IMR-90 (cell line): ENCODE measurements at regions not wholly inside any gene's neighbourhood (a gene's known extent, or its start where the extent isn't known, plus 50 kb on each side); places are given as distances from the start of the nearest gene placed in this dataset. TPM values are rescaled to one million over a fixed set of nuclear protein-coding genes. Genes with fewer than 3 reads are reported as not detected.

ENCODE experiments used
- ATAC-seq: fragments of 200-7000 bp; cut with Tn5 transposase; 2 replicates; pipeline ENCODE4 v1.9.1; 2020; ENCODE audit warnings: low read depth, mild to moderate bottlenecking, moderate library complexity
- BruUV-seq: library from RNA; stranded (reverse); fragments of 400-500 nt; replicated peaks from 2 replicates; lab custom pipeline; 2021; lab: Mats Ljungman, UMichigan
- CTCF ChIA-PET: fragments of 300-600 bp; formaldehyde crosslinking; extraction: SDS; loops from one replicate; lab custom pipeline; 2021; ENCODE audit warnings: antibody characterized with exemption; lab: Yijun Ruan, JAX
- POLR2A ChIA-PET: fragments of 300-600 bp; sonication (Branson Sonifier 250); formaldehyde crosslinking; loops from one replicate; lab custom pipeline; 2022; ENCODE audit warnings: antibody characterized with exemption; ENCODE audit not compliant: unreplicated experiment; lab: Charles Lee
- DNase-seq: peaks from one replicate; pipeline ENCODE4 v3.0.0; 2013
- H2AFZ ChIP-seq: replicated peaks from 2 replicates; pipeline ENCODE3; 2013; ENCODE audit warnings: low read length, mild to moderate bottlenecking; ENCODE audit not compliant: poor library complexity
- H2AK5ac ChIP-seq: 2 replicates; pipeline ENCODE4 v1.6.1; 2013; ENCODE audit warnings: low read depth, low read length, inconsistent platforms
- H2AK9ac ChIP-seq: replicated peaks from 2 replicates; pipeline ENCODE3; 2013; ENCODE audit warnings: mild to moderate bottlenecking, low read depth, low read length, moderate library complexity; ENCODE audit not compliant: poor library complexity
- H2BK120ac ChIP-seq: 2 replicates; pipeline ENCODE4 v1.6.1; 2013; ENCODE audit warnings: low read depth, low read length, inconsistent platforms
- H2BK15ac ChIP-seq: 3 replicates; pipeline ENCODE4 v1.6.1; 2013; ENCODE audit warnings: low read depth, low read length, inconsistent platforms
- H2BK20ac ChIP-seq: 2 replicates; pipeline ENCODE4 v1.6.1; 2013; ENCODE audit warnings: low read depth, mild to moderate bottlenecking, inconsistent platforms, low read length, moderate library complexity
- H2BK5ac ChIP-seq: 2 replicates; pipeline ENCODE4 v1.6.1; 2013; ENCODE audit warnings: mild to moderate bottlenecking, low read depth, low read length, inconsistent platforms; ENCODE audit not compliant: poor library complexity, severe bottlenecking
- H3K14ac ChIP-seq: replicated peaks from 2 replicates; pipeline ENCODE4 v1.6.1; 2013; ENCODE audit warnings: low read depth, low read length, inconsistent platforms
- H3K18ac ChIP-seq: 2 replicates; pipeline ENCODE4 v1.6.1; 2013; ENCODE audit warnings: low read depth, low read length, control low read depth
- H3K23ac ChIP-seq: 2 replicates; pipeline ENCODE4 v1.6.1; 2013; ENCODE audit warnings: low read depth, low read length, inconsistent platforms
- H3K27ac ChIP-seq: 2 replicates; pipeline ENCODE4 v1.5.1; 2013; ENCODE audit warnings: mild to moderate bottlenecking, control low read depth, low read length; ENCODE audit not compliant: insufficient read depth
- H3K27me3 ChIP-seq: 2 replicates; pipeline ENCODE4 v1.6.1; 2013; ENCODE audit warnings: low read length; ENCODE audit not compliant: control insufficient read depth, insufficient read depth
- H3K36me3 ChIP-seq: 2 replicates; pipeline ENCODE4 v1.6.1; 2013; ENCODE audit warnings: low read length, mixed read lengths; ENCODE audit not compliant: control insufficient read depth, insufficient read depth
- H3K4ac ChIP-seq: 2 replicates; pipeline ENCODE4 v1.6.1; 2013; ENCODE audit warnings: low read depth, low read length, inconsistent platforms
- H3K4me1 ChIP-seq: 2 replicates; pipeline ENCODE4 v1.6.1; 2013; ENCODE audit warnings: low read length, mixed read lengths; ENCODE audit not compliant: control insufficient read depth, insufficient read depth
- H3K4me2 ChIP-seq: 2 replicates; pipeline ENCODE4 v1.6.1; 2013; ENCODE audit warnings: low read depth, mild to moderate bottlenecking, control low read depth, low read length, moderate library complexity
- H3K4me3 ChIP-seq: 2 replicates; pipeline ENCODE4 v1.5.1; 2013; ENCODE audit warnings: low read depth, mild to moderate bottlenecking, control low read depth, low read length, moderate library complexity; ENCODE audit not compliant: insufficient read depth
- H3K56ac ChIP-seq: 2 replicates; pipeline ENCODE4 v1.6.1; 2013; ENCODE audit warnings: low read length, inconsistent platforms; ENCODE audit not compliant: insufficient read depth; ENCODE audit errors: extremely low read depth
- H3K79me1 ChIP-seq, 2 experiments: 2 replicates each; pipeline ENCODE4 v1.6.1; 2013; ENCODE audit warnings: low read length in 2 of 2, inconsistent platforms in 1 of 2, low read depth in 1 of 2
- H3K9ac ChIP-seq: 2 replicates; pipeline ENCODE4 v1.6.1; 2013; ENCODE audit warnings: low read depth, low read length, control low read depth
- H3K9me1 ChIP-seq: 2 replicates; pipeline ENCODE4 v1.6.1; 2013; ENCODE audit warnings: low read length, inconsistent platforms; ENCODE audit not compliant: insufficient read depth
- H3K9me3 ChIP-seq: 2 replicates; pipeline ENCODE4 v1.6.1; 2013; ENCODE audit warnings: low read length; ENCODE audit not compliant: control insufficient read depth, insufficient read depth
- H4K20me1 ChIP-seq: 2 replicates; pipeline ENCODE4 v1.6.1; 2013; ENCODE audit warnings: low read length, inconsistent platforms; ENCODE audit not compliant: insufficient read depth
- H4K5ac ChIP-seq: 2 replicates; pipeline ENCODE4 v1.6.1; 2013; ENCODE audit warnings: mild to moderate bottlenecking, low read depth, low read length, control low read depth
- H4K8ac ChIP-seq, 2 experiments: 2 replicates each; pipeline ENCODE4 v1.6.1; 2013; ENCODE audit warnings: low read depth in 2 of 2, low read length in 2 of 2, control low read depth in 1 of 2, inconsistent platforms in 1 of 2
- H4K91ac ChIP-seq: 2 replicates; pipeline ENCODE4 v1.6.1; 2013; ENCODE audit warnings: low read depth, low read length, inconsistent platforms; ENCODE audit not compliant: insufficient read depth
- BHLHE40 ChIP-seq: fragments of 150-350 bp; IDR thresholded peaks from 2 replicates; pipeline ENCODE4 v1.6.1; 2016; ENCODE audit warnings: mild to moderate bottlenecking, low read depth, low read length
- CHD1 ChIP-seq: IDR thresholded peaks from 2 replicates; pipeline ENCODE4 v1.6.1; 2012; ENCODE audit warnings: low read depth, low read length, improper control_type of control experiment
- MAFK ChIP-seq: IDR thresholded peaks from 2 replicates; pipeline ENCODE4 v1.6.1; 2012; ENCODE audit warnings: low read depth, low read length, improper control_type of control experiment
- POLR2A ChIP-seq: IDR thresholded peaks from 2 replicates; pipeline ENCODE4 v1.6.1; 2012; ENCODE audit warnings: mild to moderate bottlenecking, low read depth, low read length
- RAD21 ChIP-seq: IDR thresholded peaks from 2 replicates; pipeline ENCODE4 v1.6.1; 2012; ENCODE audit warnings: low read length, improper control_type of control experiment
- dilution Hi-C: fragments of 300-500 bp; cut with HindIII; formaldehyde crosslinking; loops from one replicate; pipeline ENCODE4 v1.14.3; 2018; ENCODE audit warnings: low sequenced_read_pairs; ENCODE audit not compliant: unreplicated experiment
- in situ Hi-C: fragments of 300-500 bp; cut with MboI; formaldehyde crosslinking; loops from 3 replicates; pipeline ENCODE4 v1.14.3; 2019; ENCODE audit warnings: low sequenced_read_pairs, inconsistent platforms, mixed read lengths
- intact Hi-C: fragments of 100-400 bp; cut with micrococcal nuclease; formaldehyde crosslinking; loops from 2 replicates; pipeline ENCODE4 v1.10.0; 2022
- microRNA-seq, 2 experiments: library from miRNA; stranded (forward) in 1 of 2; unstranded in 1 of 2; fragments of 10-50 nt in 1 of 2; fragments of <30 nt in 1 of 2; gene quantifications in 1 of 2; microRNA quantifications in 1 of 2; one replicate each; pipeline versions ENCODE3 to v1.1.0; 2013 to 2020; ENCODE audit not compliant: insufficient read depth in 1 of 2, insufficient read length in 1 of 2, unreplicated experiment in 1 of 2
- small RNA-seq, 5 experiments: library from RNA; depleted of rRNA; stranded (forward); fragments of <200 nt; gene quantifications; one replicate each; pipeline ENCODE3, GENCODE V24; 2012

GRCh38 chr4:151811403-151811802 is 50.6 kb upstream of the GATB start:
- no peaks in the 10 kb centered on the region for H4K20me1 ChIP-seq
- DNase-seq = no peak
- peaks cover 5% of the 10 kb centered on the region for H3K9me3 ChIP-seq
- H3K9ac ChIP-seq = no peak overlapping the region
- no peak overlapping the region for H2BK15ac ChIP-seq
- no peak overlapping the region for H3K27ac ChIP-seq
- no peak overlapping the region for H3K23ac ChIP-seq
- no peak overlapping the region for H3K4ac ChIP-seq
- H4K5ac ChIP-seq = no peak overlapping the region
- no peak overlapping the region for H3K14ac ChIP-seq
- in situ Hi-C loops (no loop called here), intact Hi-C loops (no loop called here), dilution Hi-C loops (no loop called here)
- POLR2A ChIA-PET = no interaction called here
- H2BK20ac ChIP-seq = no peak overlapping the region
- no peaks in the 10 kb centered on the region for H3K36me3 ChIP-seq
- BruUV-seq = no TSS peak
- H3K18ac ChIP-seq = no peak overlapping the region
- H2AK9ac ChIP-seq = no peak overlapping the region
- H3K27me3 ChIP-seq = no peaks in the 10 kb centered on the region
- no peaks in the 10 kb centered on the region for H3K79me1 ChIP-seq
- H3K56ac ChIP-seq = no peak overlapping the region
- no peak overlapping the region for H4K8ac ChIP-seq
- no peak overlapping the region for H3K4me3 ChIP-seq
- ATAC-seq = no peak
- H3K4me1 ChIP-seq = peaks cover 10% of the 10 kb centered on the region
- no peak overlapping the region for H2AFZ ChIP-seq
- no peak overlapping the region for H4K91ac ChIP-seq
- H3K9me1 ChIP-seq = peaks cover 4% of the 10 kb centered on the region
- no peak overlapping the region for H2BK120ac ChIP-seq
- no peak overlapping the region for H2BK5ac ChIP-seq
- TF ChIP-seq POLR2A = no peak
- TF ChIP-seq RAD21 = no peak
- no peak for TF ChIP-seq MAFK
- no peak for TF ChIP-seq CHD1
- TF ChIP-seq BHLHE40 = no peak
- no peak overlapping the region for H2AK5ac ChIP-seq
- CTCF ChIA-PET = no interaction called here
- no peak overlapping the region for H3K4me2 ChIP-seq

Small RNAs in the stretch of these regions (microRNA-seq; reads per million reads assigned to microRNA genes)
- not detected for gene RN7SL446P (ENCODE audit: insufficient read depth, insufficient read length)
- not detected for gene RNA5SP169 (ENCODE audit: insufficient read depth, insufficient read length)

Small RNAs in the stretch of these regions (small RNA-seq; reads per million reads assigned to genes)
- gene RN7SL446P = 0 to 0.31 (median 0) reads per million in 5 experiments
- gene RNA5SP169 = 0 reads per million in 5 experiments
